IMR-90 (cell line): ENCODE measurements at regions not wholly inside any gene's neighbourhood (a gene's known extent, or its start where the extent isn't known, plus 50 kb on each side); places are given as distances from the start of the nearest gene placed in this dataset.

Experiments
- ATAC-seq: fragments of 200-7000 bp; cut with Tn5 transposase; 2 replicates; pipeline ENCODE4 v1.9.1; 2020; ENCODE audit warnings: low read depth, mild to moderate bottlenecking, moderate library complexity
- BruUV-seq: library from RNA; stranded (reverse); fragments of 400-500 nt; replicated peaks from 2 replicates; lab custom pipeline; 2021; lab: Mats Ljungman, UMichigan
- CTCF ChIA-PET: fragments of 300-600 bp; formaldehyde crosslinking; extraction: SDS; loops from one replicate; lab custom pipeline; 2021; ENCODE audit warnings: antibody characterized with exemption; lab: Yijun Ruan, JAX
- POLR2A ChIA-PET: fragments of 300-600 bp; sonication (Branson Sonifier 250); formaldehyde crosslinking; loops from one replicate; lab custom pipeline; 2022; ENCODE audit warnings: antibody characterized with exemption; ENCODE audit not compliant: unreplicated experiment; lab: Charles Lee
- DNase-seq: peaks from one replicate; pipeline ENCODE4 v3.0.0; 2013
- H2AFZ ChIP-seq: replicated peaks from 2 replicates; pipeline ENCODE3; 2013; ENCODE audit warnings: low read length, mild to moderate bottlenecking; ENCODE audit not compliant: poor library complexity
- H2AK5ac ChIP-seq: 2 replicates; pipeline ENCODE4 v1.6.1; 2013; ENCODE audit warnings: low read depth, low read length, inconsistent platforms
- H2AK9ac ChIP-seq: replicated peaks from 2 replicates; pipeline ENCODE3; 2013; ENCODE audit warnings: mild to moderate bottlenecking, low read depth, low read length, moderate library complexity; ENCODE audit not compliant: poor library complexity
- H2BK120ac ChIP-seq: 2 replicates; pipeline ENCODE4 v1.6.1; 2013; ENCODE audit warnings: low read depth, low read length, inconsistent platforms
- H2BK15ac ChIP-seq: 3 replicates; pipeline ENCODE4 v1.6.1; 2013; ENCODE audit warnings: low read depth, low read length, inconsistent platforms
- H2BK20ac ChIP-seq: 2 replicates; pipeline ENCODE4 v1.6.1; 2013; ENCODE audit warnings: low read depth, mild to moderate bottlenecking, inconsistent platforms, low read length, moderate library complexity
- H2BK5ac ChIP-seq: 2 replicates; pipeline ENCODE4 v1.6.1; 2013; ENCODE audit warnings: mild to moderate bottlenecking, low read depth, low read length, inconsistent platforms; ENCODE audit not compliant: poor library complexity, severe bottlenecking
- H3K14ac ChIP-seq: replicated peaks from 2 replicates; pipeline ENCODE4 v1.6.1; 2013; ENCODE audit warnings: low read depth, low read length, inconsistent platforms
- H3K18ac ChIP-seq: 2 replicates; pipeline ENCODE4 v1.6.1; 2013; ENCODE audit warnings: low read depth, low read length, control low read depth
- H3K23ac ChIP-seq: 2 replicates; pipeline ENCODE4 v1.6.1; 2013; ENCODE audit warnings: low read depth, low read length, inconsistent platforms
- H3K27ac ChIP-seq: 2 replicates; pipeline ENCODE4 v1.5.1; 2013; ENCODE audit warnings: mild to moderate bottlenecking, control low read depth, low read length; ENCODE audit not compliant: insufficient read depth
- H3K27me3 ChIP-seq: 2 replicates; pipeline ENCODE4 v1.6.1; 2013; ENCODE audit warnings: low read length; ENCODE audit not compliant: control insufficient read depth, insufficient read depth
- H3K36me3 ChIP-seq: 2 replicates; pipeline ENCODE4 v1.6.1; 2013; ENCODE audit warnings: low read length, mixed read lengths; ENCODE audit not compliant: control insufficient read depth, insufficient read depth
- H3K4ac ChIP-seq: 2 replicates; pipeline ENCODE4 v1.6.1; 2013; ENCODE audit warnings: low read depth, low read length, inconsistent platforms
- H3K4me1 ChIP-seq: 2 replicates; pipeline ENCODE4 v1.6.1; 2013; ENCODE audit warnings: low read length, mixed read lengths; ENCODE audit not compliant: control insufficient read depth, insufficient read depth
- H3K4me2 ChIP-seq: 2 replicates; pipeline ENCODE4 v1.6.1; 2013; ENCODE audit warnings: low read depth, mild to moderate bottlenecking, control low read depth, low read length, moderate library complexity
- H3K4me3 ChIP-seq: 2 replicates; pipeline ENCODE4 v1.5.1; 2013; ENCODE audit warnings: low read depth, mild to moderate bottlenecking, control low read depth, low read length, moderate library complexity; ENCODE audit not compliant: insufficient read depth
- H3K56ac ChIP-seq: 2 replicates; pipeline ENCODE4 v1.6.1; 2013; ENCODE audit warnings: low read length, inconsistent platforms; ENCODE audit not compliant: insufficient read depth; ENCODE audit errors: extremely low read depth
- H3K79me1 ChIP-seq, 2 experiments: 2 replicates each; pipeline ENCODE4 v1.6.1; 2013; ENCODE audit warnings: low read length in 2 of 2, inconsistent platforms in 1 of 2, low read depth in 1 of 2
- H3K9ac ChIP-seq: 2 replicates; pipeline ENCODE4 v1.6.1; 2013; ENCODE audit warnings: low read depth, low read length, control low read depth
- H3K9me1 ChIP-seq: 2 replicates; pipeline ENCODE4 v1.6.1; 2013; ENCODE audit warnings: low read length, inconsistent platforms; ENCODE audit not compliant: insufficient read depth
- H3K9me3 ChIP-seq: 2 replicates; pipeline ENCODE4 v1.6.1; 2013; ENCODE audit warnings: low read length; ENCODE audit not compliant: control insufficient read depth, insufficient read depth
- H4K20me1 ChIP-seq: 2 replicates; pipeline ENCODE4 v1.6.1; 2013; ENCODE audit warnings: low read length, inconsistent platforms; ENCODE audit not compliant: insufficient read depth
- H4K5ac ChIP-seq: 2 replicates; pipeline ENCODE4 v1.6.1; 2013; ENCODE audit warnings: mild to moderate bottlenecking, low read depth, low read length, control low read depth
- H4K8ac ChIP-seq, 2 experiments: 2 replicates each; pipeline ENCODE4 v1.6.1; 2013; ENCODE audit warnings: low read depth in 2 of 2, low read length in 2 of 2, control low read depth in 1 of 2, inconsistent platforms in 1 of 2
- H4K91ac ChIP-seq: 2 replicates; pipeline ENCODE4 v1.6.1; 2013; ENCODE audit warnings: low read depth, low read length, inconsistent platforms; ENCODE audit not compliant: insufficient read depth
- CEBPB ChIP-seq: IDR thresholded peaks from 2 replicates; pipeline ENCODE4 v1.6.1; 2012; ENCODE audit warnings: low read depth, low read length, improper control_type of control experiment
- FOS ChIP-seq: fragments of 150-350 bp; IDR thresholded peaks from 2 replicates; pipeline ENCODE4 v1.6.1; 2016; ENCODE audit warnings: low read depth, low read length
- MAZ ChIP-seq: IDR thresholded peaks from 2 replicates; pipeline ENCODE4 v1.6.1; 2012; ENCODE audit warnings: low read depth, mild to moderate bottlenecking, low read length, improper control_type of control experiment, moderate library complexity, borderline replicate concordance
- MXI1 ChIP-seq: IDR thresholded peaks from 2 replicates; pipeline ENCODE4 v1.6.1; 2012; ENCODE audit warnings: low read depth, mild to moderate bottlenecking, low read length, moderate library complexity, borderline replicate concordance
- POLR2A ChIP-seq: IDR thresholded peaks from 2 replicates; pipeline ENCODE4 v1.6.1; 2012; ENCODE audit warnings: mild to moderate bottlenecking, low read depth, low read length
- RAD21 ChIP-seq: IDR thresholded peaks from 2 replicates; pipeline ENCODE4 v1.6.1; 2012; ENCODE audit warnings: low read length, improper control_type of control experiment
- SMC3 ChIP-seq: fragments of 150-350 bp; IDR thresholded peaks from 2 replicates; pipeline ENCODE4 v1.6.1; 2016; ENCODE audit warnings: low read depth, mild to moderate bottlenecking, antibody characterized with exemption, low read length, moderate library complexity
- USF2 ChIP-seq: fragments of 150-350 bp; IDR thresholded peaks from 2 replicates; pipeline ENCODE4 v1.6.1; 2017; ENCODE audit warnings: mild to moderate bottlenecking, antibody characterized with exemption, low read length, low read depth
- WGBS, 2 experiments: methylation state at CpG; one replicate each; pipeline versions ENCODE4 v1.1.5 to v1.1.7; 2013; ENCODE audit warnings: missing lambda C conversion rate in 2 of 2; ENCODE audit not compliant: insufficient read length in 1 of 2; ENCODE audit errors: extremely low coverage in 2 of 2; 5-methylcytosine and 5-hydroxymethylcytosine counted together
- dilution Hi-C: fragments of 300-500 bp; cut with HindIII; formaldehyde crosslinking; loops from one replicate; pipeline ENCODE4 v1.14.3; 2018; ENCODE audit warnings: low sequenced_read_pairs; ENCODE audit not compliant: unreplicated experiment
- in situ Hi-C: fragments of 300-500 bp; cut with MboI; formaldehyde crosslinking; loops from 3 replicates; pipeline ENCODE4 v1.14.3; 2019; ENCODE audit warnings: low sequenced_read_pairs, inconsistent platforms, mixed read lengths
- intact Hi-C: fragments of 100-400 bp; cut with micrococcal nuclease; formaldehyde crosslinking; loops from 2 replicates; pipeline ENCODE4 v1.10.0; 2022

- no peaks in the 10 kb centered on the region for H3K4me1 ChIP-seq
- H2BK5ac ChIP-seq = no peak overlapping the region
- dilution Hi-C loops (no loop called here), intact Hi-C loops (no loop called here), in situ Hi-C loops (no loop called here)
- H3K18ac ChIP-seq = no peak overlapping the region
- no peak overlapping the region for H3K27ac ChIP-seq
- TF ChIP-seq CEBPB (no peak), MXI1 (no peak), USF2 (no peak), SMC3 (no peak), FOS (no peak), POLR2A (no peak), MAZ (no peak), RAD21 (no peak)
- H3K23ac ChIP-seq = no peak overlapping the region
- no peak overlapping the region for H4K5ac ChIP-seq
- no peak overlapping the region for H3K4me2 ChIP-seq
- POLR2A ChIA-PET = no interaction called here
- H3K4ac ChIP-seq = no peak overlapping the region
- no peak overlapping the region for H4K8ac ChIP-seq
- DNase-seq = no peak
- no TSS peak for BruUV-seq
- H3K9ac ChIP-seq = no peak overlapping the region
- no peak overlapping the region for H2BK15ac ChIP-seq
- ATAC-seq = peak; percentile 27; the same call in 1 of the 2 replicates
- no peak overlapping the region for H4K91ac ChIP-seq
- CTCF ChIA-PET = no interaction called here
- peaks cover 9% of the 10 kb centered on the region for H3K27me3 ChIP-seq
- H3K79me1 ChIP-seq = no peaks in the 10 kb centered on the region
- no peak overlapping the region for H2BK20ac ChIP-seq
- no peak overlapping the region for H2AK5ac ChIP-seq
- no peaks in the 10 kb centered on the region for H4K20me1 ChIP-seq
- H2AK9ac ChIP-seq = peak overlapping the region; percentile 31
- no peak overlapping the region for H3K4me3 ChIP-seq
- H2AFZ ChIP-seq = peak overlapping the region; percentile 65
- H3K9me3 ChIP-seq = no peaks in the 10 kb centered on the region
- 40% methylated on average over 2 of the region's 24 CpGs; no CpG with 5 or more reads in 1 of the 2 experiments for WGBS, 2 experiments
- H3K36me3 ChIP-seq = no peaks in the 10 kb centered on the region
- H3K9me1 ChIP-seq = no peaks in the 10 kb centered on the region
- H3K14ac ChIP-seq = no peak overlapping the region
- H2BK120ac ChIP-seq = no peak overlapping the region
- no peak overlapping the region for H3K56ac ChIP-seq
These were observed 55.7 kb upstream of the CNEP1R1 start for GRCh38 chr16:49969091-49970030.
